MV-4-11 (cell line): ENCODE measurements at regions not wholly inside any gene's neighbourhood (a gene's known extent, or its start where the extent isn't known, plus 50 kb on each side); places are given as distances from the start of the nearest gene placed in this dataset.
"Not testable (repeated sequence)": the region's sequence is repeated elsewhere in the genome, so short reads cannot be mapped to it uniquely, and the experiment has no call there.

Experiments used
- DNase-seq: peaks from one replicate; lab custom pipeline; 2025; lab: John Stamatoyannopoulos, UW

GRCh38 chr3:94412936-94413335 lies 350.1 kb downstream of the NSUN3 start:
- not testable (repeated sequence) for DNase-seq

- no peak for DNase-seq
These were observed 350.7 kb downstream of the NSUN3 start for GRCh38 chr3:94413336-94414108.

- no peak for DNase-seq
These were observed 351.6 kb downstream of the NSUN3 start for GRCh38 chr3:94414418-94414817.

GRCh38 chr3:94416768-94417167 lies 353.9 kb downstream of the NSUN3 start:
- DNase-seq, result no peak

GRCh38 chr3:94417963-94418455 lies 355.1 kb downstream of the NSUN3 start:
- DNase-seq, result no peak

- DNase-seq, result no peak
These were observed 358.1 kb downstream of the NSUN3 start for GRCh38 chr3:94420931-94421330.

GRCh38 chr3:94423578-94423977 lies 360.7 kb downstream of the NSUN3 start:
- no peak for DNase-seq

- no peak for DNase-seq
These were observed 366.7 kb downstream of the NSUN3 start for GRCh38 chr3:94429517-94429916.

GRCh38 chr3:94431876-94432570 lies 369.2 kb downstream of the NSUN3 start:
- no peak for DNase-seq

- DNase-seq, result no peak
These were observed 370.9 kb downstream of the NSUN3 start for GRCh38 chr3:94433811-94434210.

GRCh38 chr3:94440767-94441493 lies 378.1 kb downstream of the NSUN3 start:
- DNase-seq, result no peak

- no peak for DNase-seq
These were observed 378.6 kb downstream of the NSUN3 start for GRCh38 chr3:94441494-94441847.

GRCh38 chr3:94453864-94454263 lies 391.0 kb downstream of the NSUN3 start:
- DNase-seq, result no peak

GRCh38 chr3:94459167-94459566 lies 396.3 kb downstream of the NSUN3 start:
- DNase-seq, result no peak

- DNase-seq, result no peak
These were observed 398.1 kb downstream of the NSUN3 start for GRCh38 chr3:94460931-94461330.

- DNase-seq, result no peak
These were observed 400.1 kb downstream of the NSUN3 start for GRCh38 chr3:94462931-94463330.

GRCh38 chr3:94472511-94472910 lies 409.6 kb downstream of the NSUN3 start:
- no peak for DNase-seq

- no peak for DNase-seq
These were observed 418.5 kb downstream of the NSUN3 start for GRCh38 chr3:94481226-94481898.

- DNase-seq, result no peak
These were observed 419.8 kb downstream of the NSUN3 start for GRCh38 chr3:94482686-94483085.

GRCh38 chr3:94483403-94483802 lies 420.5 kb downstream of the NSUN3 start:
- no peak for DNase-seq

- no peak for DNase-seq
These were observed 432.1 kb downstream of the NSUN3 start for GRCh38 chr3:94494992-94495391.

GRCh38 chr3:94500146-94500545 lies 437.3 kb downstream of the NSUN3 start:
- DNase-seq, result no peak
